ENCODE measurements at regions not wholly inside any gene's neighbourhood (a gene's known extent, or its start where the extent isn't known, plus 50 kb on each side); places are given as distances from the start of the nearest gene placed in this dataset.

- FAIRE-seq: no peak
- Histone ChIP-seq H3K9ac (ENCODE audit: insufficient read depth in 1 of 2, low read depth in 2 of 2, low read length in 2 of 2) (no peak overlapping the region), H3K9me3 (replicated peaks; ENCODE audit: control insufficient read depth, insufficient read depth, low read depth, low read length) (no peaks in the 10 kb centered on the region), H2AFZ (ENCODE audit: low read depth, low read length) (no peak overlapping the region), H3K27me3 (ENCODE audit: control insufficient read depth in 2 of 2, insufficient read depth in 2 of 2, low read length in 2 of 2) (no peaks in the 10 kb centered on the region), H3K4me1 (replicated peaks in 1 of 2; ENCODE audit: control insufficient read depth in 2 of 2, insufficient read depth in 2 of 2, low read length in 2 of 2) (no peaks in the 10 kb centered on the region), H3K27ac (ENCODE audit: extremely low read depth, low read depth, low read length) (no peak overlapping the region), H3K36me3 (ENCODE audit: control insufficient read depth, insufficient read depth, low read length) (no peaks in the 10 kb centered on the region), H3K9me1 (ENCODE audit: control insufficient read depth, insufficient read depth, low read length) (no peaks in the 10 kb centered on the region), H4K20me1 (replicated peaks; ENCODE audit: control insufficient read depth, insufficient read depth, low read length) (no peaks in the 10 kb centered on the region), H3K4me2 (ENCODE audit: insufficient read depth, low read length) (no peak overlapping the region), H3K79me2 (ENCODE audit: control insufficient read depth, insufficient read depth, low read length) (no peaks in the 10 kb centered on the region), H3K4me3 (no peak overlapping the region)
- intact Hi-C loops (cut with micrococcal nuclease): no loop called here
- ATAC-seq: no peak
- in situ Hi-C loops (cut with MboI): no loop called here
- 0% methylated on average over 3 of the region's 3 CpGs for WGBS (ENCODE audit: insufficient coverage, low coverage, missing lambda C conversion rate)
- BruUV-seq (replicated peaks): no TSS peak
- DNase-seq (ENCODE audit: extremely low read depth in 1 of 4, low spot score in 3 of 4): no peak
- ChIA-PET POLR2A (no interaction called here), CTCF (ENCODE audit: low intra/inter-chr PET ratio) (no interaction called here)
- TF ChIP-seq HDAC8 (tag; IDR thresholded peaks at IDR 0.05): no peak
- TF ChIP-seq ARID3A (IDR thresholded peaks at IDR 0.05; ENCODE audit: borderline replicate concordance, low read depth, low read length): no peak
- TF ChIP-seq DLX4 (CRISPR knock-in tag; IDR thresholded peaks at IDR 0.05): no peak
- TF ChIP-seq ZNF41 (CRISPR knock-in tag; conservative IDR thresholded peaks at IDR 0.05): no peak
- no peak for TF ChIP-seq PTBP1 (IDR thresholded peaks at IDR 0.05; ENCODE audit: low read depth, low read length)
- no peak for TF ChIP-seq HBP1 (CRISPR knock-in tag; IDR thresholded peaks at IDR 0.05)
- no peak for TF ChIP-seq ZNF143 (CRISPR knock-in tag; IDR thresholded peaks at IDR 0.05)
- no peak for TF ChIP-seq RBM17 (IDR thresholded peaks at IDR 0.05; ENCODE audit: borderline replicate concordance, low read depth, low read length)
These were observed 81.5 kb downstream of the SLIT2 start for GRCh38 chr4:20333141-20333715.
